IMR-90 (cell line): ENCODE measurements at regions not wholly inside any gene's neighbourhood (a gene's known extent, or its start where the extent isn't known, plus 50 kb on each side); places are given as distances from the start of the nearest gene placed in this dataset.

Experiments used
- ATAC-seq: fragments of 200-7000 bp; cut with Tn5 transposase; 2 replicates; pipeline ENCODE4 v1.9.1; 2020; ENCODE audit warnings: low read depth, mild to moderate bottlenecking, moderate library complexity
- BruUV-seq: library from RNA; stranded (reverse); fragments of 400-500 nt; replicated peaks from 2 replicates; lab custom pipeline; 2021; lab: Mats Ljungman, UMichigan
- CTCF ChIA-PET: fragments of 300-600 bp; formaldehyde crosslinking; extraction: SDS; loops from one replicate; lab custom pipeline; 2021; ENCODE audit warnings: antibody characterized with exemption; lab: Yijun Ruan, JAX
- POLR2A ChIA-PET: fragments of 300-600 bp; sonication (Branson Sonifier 250); formaldehyde crosslinking; loops from one replicate; lab custom pipeline; 2022; ENCODE audit warnings: antibody characterized with exemption; ENCODE audit not compliant: unreplicated experiment; lab: Charles Lee
- DNase-seq: peaks from one replicate; pipeline ENCODE4 v3.0.0; 2013
- H2AFZ ChIP-seq: replicated peaks from 2 replicates; pipeline ENCODE3; 2013; ENCODE audit warnings: low read length, mild to moderate bottlenecking; ENCODE audit not compliant: poor library complexity
- H2AK5ac ChIP-seq: 2 replicates; pipeline ENCODE4 v1.6.1; 2013; ENCODE audit warnings: low read depth, low read length, inconsistent platforms
- H2AK9ac ChIP-seq: replicated peaks from 2 replicates; pipeline ENCODE3; 2013; ENCODE audit warnings: mild to moderate bottlenecking, low read depth, low read length, moderate library complexity; ENCODE audit not compliant: poor library complexity
- H2BK120ac ChIP-seq: 2 replicates; pipeline ENCODE4 v1.6.1; 2013; ENCODE audit warnings: low read depth, low read length, inconsistent platforms
- H2BK15ac ChIP-seq: 3 replicates; pipeline ENCODE4 v1.6.1; 2013; ENCODE audit warnings: low read depth, low read length, inconsistent platforms
- H2BK20ac ChIP-seq: 2 replicates; pipeline ENCODE4 v1.6.1; 2013; ENCODE audit warnings: low read depth, mild to moderate bottlenecking, inconsistent platforms, low read length, moderate library complexity
- H2BK5ac ChIP-seq: 2 replicates; pipeline ENCODE4 v1.6.1; 2013; ENCODE audit warnings: mild to moderate bottlenecking, low read depth, low read length, inconsistent platforms; ENCODE audit not compliant: poor library complexity, severe bottlenecking
- H3K14ac ChIP-seq: replicated peaks from 2 replicates; pipeline ENCODE4 v1.6.1; 2013; ENCODE audit warnings: low read depth, low read length, inconsistent platforms
- H3K18ac ChIP-seq: 2 replicates; pipeline ENCODE4 v1.6.1; 2013; ENCODE audit warnings: low read depth, low read length, control low read depth
- H3K23ac ChIP-seq: 2 replicates; pipeline ENCODE4 v1.6.1; 2013; ENCODE audit warnings: low read depth, low read length, inconsistent platforms
- H3K27ac ChIP-seq: 2 replicates; pipeline ENCODE4 v1.5.1; 2013; ENCODE audit warnings: mild to moderate bottlenecking, control low read depth, low read length; ENCODE audit not compliant: insufficient read depth
- H3K27me3 ChIP-seq: 2 replicates; pipeline ENCODE4 v1.6.1; 2013; ENCODE audit warnings: low read length; ENCODE audit not compliant: control insufficient read depth, insufficient read depth
- H3K36me3 ChIP-seq: 2 replicates; pipeline ENCODE4 v1.6.1; 2013; ENCODE audit warnings: low read length, mixed read lengths; ENCODE audit not compliant: control insufficient read depth, insufficient read depth
- H3K4ac ChIP-seq: 2 replicates; pipeline ENCODE4 v1.6.1; 2013; ENCODE audit warnings: low read depth, low read length, inconsistent platforms
- H3K4me1 ChIP-seq: 2 replicates; pipeline ENCODE4 v1.6.1; 2013; ENCODE audit warnings: low read length, mixed read lengths; ENCODE audit not compliant: control insufficient read depth, insufficient read depth
- H3K4me2 ChIP-seq: 2 replicates; pipeline ENCODE4 v1.6.1; 2013; ENCODE audit warnings: low read depth, mild to moderate bottlenecking, control low read depth, low read length, moderate library complexity
- H3K4me3 ChIP-seq: 2 replicates; pipeline ENCODE4 v1.5.1; 2013; ENCODE audit warnings: low read depth, mild to moderate bottlenecking, control low read depth, low read length, moderate library complexity; ENCODE audit not compliant: insufficient read depth
- H3K56ac ChIP-seq: 2 replicates; pipeline ENCODE4 v1.6.1; 2013; ENCODE audit warnings: low read length, inconsistent platforms; ENCODE audit not compliant: insufficient read depth; ENCODE audit errors: extremely low read depth
- H3K79me1 ChIP-seq, 2 experiments: 2 replicates each; pipeline ENCODE4 v1.6.1; 2013; ENCODE audit warnings: low read length in 2 of 2, inconsistent platforms in 1 of 2, low read depth in 1 of 2
- H3K9ac ChIP-seq: 2 replicates; pipeline ENCODE4 v1.6.1; 2013; ENCODE audit warnings: low read depth, low read length, control low read depth
- H3K9me1 ChIP-seq: 2 replicates; pipeline ENCODE4 v1.6.1; 2013; ENCODE audit warnings: low read length, inconsistent platforms; ENCODE audit not compliant: insufficient read depth
- H3K9me3 ChIP-seq: 2 replicates; pipeline ENCODE4 v1.6.1; 2013; ENCODE audit warnings: low read length; ENCODE audit not compliant: control insufficient read depth, insufficient read depth
- H4K20me1 ChIP-seq: 2 replicates; pipeline ENCODE4 v1.6.1; 2013; ENCODE audit warnings: low read length, inconsistent platforms; ENCODE audit not compliant: insufficient read depth
- H4K5ac ChIP-seq: 2 replicates; pipeline ENCODE4 v1.6.1; 2013; ENCODE audit warnings: mild to moderate bottlenecking, low read depth, low read length, control low read depth
- H4K8ac ChIP-seq, 2 experiments: 2 replicates each; pipeline ENCODE4 v1.6.1; 2013; ENCODE audit warnings: low read depth in 2 of 2, low read length in 2 of 2, control low read depth in 1 of 2, inconsistent platforms in 1 of 2
- H4K91ac ChIP-seq: 2 replicates; pipeline ENCODE4 v1.6.1; 2013; ENCODE audit warnings: low read depth, low read length, inconsistent platforms; ENCODE audit not compliant: insufficient read depth
- BHLHE40 ChIP-seq: fragments of 150-350 bp; IDR thresholded peaks from 2 replicates; pipeline ENCODE4 v1.6.1; 2016; ENCODE audit warnings: mild to moderate bottlenecking, low read depth, low read length
- CEBPB ChIP-seq: IDR thresholded peaks from 2 replicates; pipeline ENCODE4 v1.6.1; 2012; ENCODE audit warnings: low read depth, low read length, improper control_type of control experiment
- FOS ChIP-seq: fragments of 150-350 bp; IDR thresholded peaks from 2 replicates; pipeline ENCODE4 v1.6.1; 2016; ENCODE audit warnings: low read depth, low read length
- NFE2L2 ChIP-seq: fragments of 150-350 bp; IDR thresholded peaks from 2 replicates; pipeline ENCODE4 v1.6.1; 2016; ENCODE audit warnings: low read depth, mild to moderate bottlenecking, low read length
- RFX5 ChIP-seq: IDR thresholded peaks from 2 replicates; pipeline ENCODE4 v1.8.0; 2012; ENCODE audit warnings: low read depth, mild to moderate bottlenecking, low read length, moderate library complexity
- SMC3 ChIP-seq: fragments of 150-350 bp; IDR thresholded peaks from 2 replicates; pipeline ENCODE4 v1.6.1; 2016; ENCODE audit warnings: low read depth, mild to moderate bottlenecking, antibody characterized with exemption, low read length, moderate library complexity
- WGBS, 2 experiments: methylation state at CpG; one replicate each; pipeline versions ENCODE4 v1.1.5 to v1.1.7; 2013; ENCODE audit warnings: missing lambda C conversion rate in 2 of 2; ENCODE audit not compliant: insufficient read length in 1 of 2; ENCODE audit errors: extremely low coverage in 2 of 2; 5-methylcytosine and 5-hydroxymethylcytosine counted together
- dilution Hi-C: fragments of 300-500 bp; cut with HindIII; formaldehyde crosslinking; loops from one replicate; pipeline ENCODE4 v1.14.3; 2018; ENCODE audit warnings: low sequenced_read_pairs; ENCODE audit not compliant: unreplicated experiment
- in situ Hi-C: fragments of 300-500 bp; cut with MboI; formaldehyde crosslinking; loops from 3 replicates; pipeline ENCODE4 v1.14.3; 2019; ENCODE audit warnings: low sequenced_read_pairs, inconsistent platforms, mixed read lengths
- intact Hi-C: fragments of 100-400 bp; cut with micrococcal nuclease; formaldehyde crosslinking; loops from 2 replicates; pipeline ENCODE4 v1.10.0; 2022
- TF ChIP-seq, protein P1 (sequence below): conservative IDR thresholded peaks from 2 replicates; pipeline ENCODE4 v1.5.1; 2012; ENCODE audit warnings: mild to moderate bottlenecking, low read depth, low read length, improper control_type of control experiment

DNA sequence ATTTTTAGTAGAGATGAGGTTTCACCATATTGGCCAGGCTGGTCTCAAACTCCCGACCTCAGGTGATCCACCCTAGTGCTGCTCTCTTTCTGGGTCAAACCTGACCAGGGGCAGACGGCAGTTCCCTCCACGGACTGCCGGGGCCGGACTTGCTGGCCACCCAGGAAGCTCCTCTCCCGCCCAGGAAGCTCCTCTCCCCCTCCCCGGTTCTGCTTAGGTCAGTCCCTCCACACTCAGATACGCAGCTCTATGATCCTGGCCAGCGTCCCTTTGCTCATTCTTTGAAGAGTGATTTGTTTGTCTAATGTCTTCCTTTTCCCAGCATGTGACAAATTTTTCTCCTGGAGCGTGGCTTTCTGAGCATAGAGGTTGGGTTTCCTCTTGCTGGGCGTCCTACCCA lies 125.3 kb upstream of the B3GAT1 start:
- Histone ChIP-seq H3K27ac (no peak overlapping the region), H3K9me1 (no peaks in the 10 kb centered on the region), H3K9ac (no peak overlapping the region), H4K8ac (no peak overlapping the region), H3K4me1 (no peaks in the 10 kb centered on the region), H2BK20ac (no peak overlapping the region), H3K23ac (no peak overlapping the region), H3K79me1 (no peaks in the 10 kb centered on the region), H2AFZ (no peak overlapping the region), H2BK15ac (no peak overlapping the region), H3K4me2 (no peak overlapping the region), H2BK5ac (no peak overlapping the region), H2BK120ac (no peak overlapping the region), H3K36me3 (no peaks in the 10 kb centered on the region), H3K14ac (no peak overlapping the region), H4K91ac (no peak overlapping the region), H3K56ac (no peak overlapping the region), H3K4me3 (no peak overlapping the region), H2AK5ac (no peak overlapping the region), H2AK9ac (no peak overlapping the region), H3K18ac (no peak overlapping the region), H4K20me1 (no peaks in the 10 kb centered on the region), H3K4ac (no peak overlapping the region), H3K9me3 (peaks cover 61% of the 10 kb centered on the region), H3K27me3 (no peaks in the 10 kb centered on the region), H4K5ac (no peak overlapping the region)
- no TSS peak for BruUV-seq
- WGBS, 2 experiments: 38% methylated on average over 1 of the region's 11 CpGs; no CpG with 5 or more reads in 1 of the 2 experiments
- in situ Hi-C loops: no loop called here
- no peak for DNase-seq
- ATAC-seq: no peak
- dilution Hi-C loops: no loop called here
- TF ChIP-seq RFX5: no peak
- TF ChIP-seq, protein P1, sequence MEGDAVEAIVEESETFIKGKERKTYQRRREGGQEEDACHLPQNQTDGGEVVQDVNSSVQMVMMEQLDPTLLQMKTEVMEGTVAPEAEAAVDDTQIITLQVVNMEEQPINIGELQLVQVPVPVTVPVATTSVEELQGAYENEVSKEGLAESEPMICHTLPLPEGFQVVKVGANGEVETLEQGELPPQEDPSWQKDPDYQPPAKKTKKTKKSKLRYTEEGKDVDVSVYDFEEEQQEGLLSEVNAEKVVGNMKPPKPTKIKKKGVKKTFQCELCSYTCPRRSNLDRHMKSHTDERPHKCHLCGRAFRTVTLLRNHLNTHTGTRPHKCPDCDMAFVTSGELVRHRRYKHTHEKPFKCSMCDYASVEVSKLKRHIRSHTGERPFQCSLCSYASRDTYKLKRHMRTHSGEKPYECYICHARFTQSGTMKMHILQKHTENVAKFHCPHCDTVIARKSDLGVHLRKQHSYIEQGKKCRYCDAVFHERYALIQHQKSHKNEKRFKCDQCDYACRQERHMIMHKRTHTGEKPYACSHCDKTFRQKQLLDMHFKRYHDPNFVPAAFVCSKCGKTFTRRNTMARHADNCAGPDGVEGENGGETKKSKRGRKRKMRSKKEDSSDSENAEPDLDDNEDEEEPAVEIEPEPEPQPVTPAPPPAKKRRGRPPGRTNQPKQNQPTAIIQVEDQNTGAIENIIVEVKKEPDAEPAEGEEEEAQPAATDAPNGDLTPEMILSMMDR: no peak
- TF ChIP-seq FOS: no peak
- no peak for TF ChIP-seq BHLHE40
- TF ChIP-seq SMC3: no peak
- TF ChIP-seq NFE2L2: no peak
- TF ChIP-seq CEBPB: no peak
- CTCF ChIA-PET: no interaction called here
- POLR2A ChIA-PET: no interaction called here
- intact Hi-C loops: no loop called here
